HG03108 (cell line): ENCODE measurements at regions not wholly inside any gene's neighbourhood (a gene's known extent, or its start where the extent isn't known, plus 50 kb on each side); places are given as distances from the start of the nearest gene placed in this dataset.
"Not testable (repeated sequence)": the region's sequence is repeated elsewhere in the genome, so short reads cannot be mapped to it uniquely, and the experiment has no call there.

Source experiments
- ATAC-seq: cut with Tn5 transposase; IDR thresholded peaks from one replicate; pipeline ENCODE4 v1.9.1; 2021; ENCODE audit warnings: moderate library complexity; ENCODE audit not compliant: unreplicated experiment

DNA sequence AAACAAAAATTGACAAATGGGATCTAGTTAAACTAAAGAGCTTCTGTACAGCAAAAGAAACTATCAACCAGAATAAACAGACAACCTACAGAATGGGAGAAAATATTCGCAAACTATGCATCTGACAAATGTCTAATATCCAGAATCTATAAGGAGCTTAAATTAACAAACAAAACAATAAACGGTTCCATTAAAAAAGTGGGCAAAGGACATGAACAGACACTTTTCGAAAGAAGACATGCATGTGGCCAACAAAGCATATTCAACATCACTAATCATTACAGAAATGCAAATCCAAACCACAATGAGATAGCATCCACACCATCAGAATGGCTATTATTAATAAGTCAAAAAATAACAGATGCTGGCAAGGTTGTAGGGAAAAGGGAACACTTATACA lies 50.5 kb upstream of the MED13L start:
- ATAC-seq: not testable (repeated sequence)

DNA sequence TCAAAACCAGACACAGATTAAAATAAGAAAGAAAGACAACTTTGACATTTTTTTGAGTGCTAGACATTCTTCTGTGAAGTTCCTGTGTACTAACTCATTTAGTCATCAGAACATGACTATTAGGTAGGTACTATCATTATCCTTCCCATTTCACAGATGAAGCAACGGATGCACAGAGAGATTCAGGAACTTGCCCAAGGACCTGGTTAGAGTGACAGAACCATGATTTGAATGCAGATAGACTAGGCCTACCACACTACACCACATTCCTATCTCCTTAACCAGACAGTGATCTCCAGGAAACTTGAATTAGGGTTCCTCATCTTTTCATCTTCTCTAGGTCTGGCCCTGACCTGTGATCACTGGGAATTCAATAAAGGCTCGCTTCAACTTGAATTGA lies 54.4 kb upstream of the MED13L start:
- ATAC-seq: no peak

GRCh38 chr12:116332705-116333380 lies 55.4 kb upstream of the MED13L start:
- no peak for ATAC-seq

GRCh38 chr12:116333402-116333801 lies 55.9 kb upstream of the MED13L start:
- ATAC-seq: no peak

GRCh38 chr12:116336542-116337065 lies 59.1 kb upstream of the MED13L start:
- ATAC-seq: peak; percentile 78

DNA sequence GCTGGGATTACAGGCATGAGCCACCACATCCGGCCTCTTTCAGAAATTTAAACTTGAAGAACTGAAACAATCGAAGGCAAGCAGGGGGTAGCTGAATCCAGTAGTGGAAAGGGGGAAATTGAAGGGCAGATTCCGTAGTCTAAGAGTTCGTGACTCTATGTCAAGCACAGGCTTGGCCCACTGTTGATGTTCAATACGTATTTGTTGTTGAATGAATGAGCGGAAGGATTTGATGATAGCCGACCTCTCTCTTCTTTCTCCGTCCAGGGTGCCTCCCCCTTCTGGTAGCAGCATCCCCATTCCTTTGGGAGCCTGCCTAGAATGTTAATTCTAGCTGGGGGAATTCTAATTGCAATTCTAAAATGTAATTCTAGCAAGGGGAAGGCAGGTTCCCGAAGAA lies 59.8 kb upstream of the MED13L start:
- ATAC-seq: no peak

- ATAC-seq: no peak
Observed at GRCh38 chr12:116338064-116338846, 60.8 kb upstream of the MED13L start.

GRCh38 chr12:116339062-116339461 lies 61.6 kb upstream of the MED13L start:
- no peak for ATAC-seq

GRCh38 chr12:116339800-116340371 lies 62.4 kb upstream of the MED13L start:
- ATAC-seq: no peak

DNA sequence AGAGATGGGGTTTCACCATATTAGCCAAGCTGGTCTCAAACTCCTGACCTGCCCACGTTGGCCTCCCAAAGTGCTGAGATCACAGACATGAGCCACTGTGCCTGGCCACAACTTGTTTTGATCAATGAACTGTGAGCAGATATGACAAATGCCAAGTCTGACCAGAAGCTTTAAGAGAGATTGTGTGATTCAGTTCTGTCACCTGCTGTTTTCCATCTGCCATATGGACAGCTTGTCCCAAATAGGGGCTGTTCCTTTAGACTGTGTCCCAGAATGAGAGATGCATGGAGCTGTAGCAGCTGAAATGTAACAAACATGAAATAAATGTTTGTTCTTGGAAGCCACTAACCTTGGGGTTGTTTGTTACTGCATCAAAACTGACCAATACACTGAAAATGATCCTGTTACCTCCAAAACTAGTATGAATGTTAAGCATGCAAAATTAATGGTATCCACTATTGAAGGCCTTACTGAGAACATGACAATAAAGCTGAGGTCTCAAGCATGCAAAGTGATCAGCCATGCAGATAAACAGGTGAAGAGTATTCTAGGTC lies 65.9 kb upstream of the MED13L start:
- ATAC-seq: no peak

GRCh38 chr12:116346222-116346621 lies 68.7 kb upstream of the MED13L start:
- no peak for ATAC-seq

DNA sequence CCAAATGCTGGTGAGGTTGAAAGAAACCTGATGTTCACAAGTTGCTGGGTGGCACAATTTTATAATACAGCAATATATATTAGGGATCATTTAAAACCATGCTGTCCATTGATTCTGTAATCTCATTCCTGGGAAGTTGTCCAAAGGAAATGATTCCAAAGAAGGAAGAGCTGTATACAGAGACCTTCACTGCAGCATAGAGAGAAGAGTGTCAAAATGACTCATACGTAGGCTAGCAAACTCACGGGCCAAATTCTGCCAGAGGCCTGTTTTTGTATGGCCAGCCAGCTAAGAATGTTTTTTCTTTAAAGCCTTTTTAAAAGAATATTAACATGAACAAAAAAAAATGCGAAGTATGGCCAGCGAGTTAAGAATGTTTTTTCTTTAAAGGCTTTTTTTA lies 69.2 kb upstream of the MED13L start:
- ATAC-seq: no peak

- no peak for ATAC-seq
Observed at GRCh38 chr12:116347265-116347664, 69.8 kb upstream of the MED13L start.

- no peak for ATAC-seq
Observed at GRCh38 chr12:116352315-116352835, 74.9 kb upstream of the MED13L start.

DNA sequence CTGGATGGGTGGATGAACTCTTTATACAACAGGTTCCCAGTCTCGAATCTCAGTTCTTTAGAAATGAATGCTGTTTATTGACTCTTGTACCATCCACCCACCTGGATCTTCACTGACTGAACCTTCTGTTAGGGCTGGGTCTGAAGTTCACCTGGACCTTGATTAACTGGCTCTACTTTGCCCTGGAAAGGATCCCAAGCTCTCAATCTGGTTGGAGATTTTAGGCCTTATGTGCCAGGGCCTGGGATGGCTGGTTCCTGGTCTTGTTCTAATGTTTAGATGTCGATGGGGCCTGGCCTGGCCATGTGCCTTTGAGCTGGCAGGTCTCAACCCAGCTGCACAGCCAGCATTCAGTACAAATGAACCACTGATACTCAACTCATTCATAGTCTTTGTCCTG lies 76.5 kb upstream of the MED13L start:
- no peak for ATAC-seq

- no peak for ATAC-seq
Observed at GRCh38 chr12:116354534-116354933, 77.0 kb upstream of the MED13L start.

DNA sequence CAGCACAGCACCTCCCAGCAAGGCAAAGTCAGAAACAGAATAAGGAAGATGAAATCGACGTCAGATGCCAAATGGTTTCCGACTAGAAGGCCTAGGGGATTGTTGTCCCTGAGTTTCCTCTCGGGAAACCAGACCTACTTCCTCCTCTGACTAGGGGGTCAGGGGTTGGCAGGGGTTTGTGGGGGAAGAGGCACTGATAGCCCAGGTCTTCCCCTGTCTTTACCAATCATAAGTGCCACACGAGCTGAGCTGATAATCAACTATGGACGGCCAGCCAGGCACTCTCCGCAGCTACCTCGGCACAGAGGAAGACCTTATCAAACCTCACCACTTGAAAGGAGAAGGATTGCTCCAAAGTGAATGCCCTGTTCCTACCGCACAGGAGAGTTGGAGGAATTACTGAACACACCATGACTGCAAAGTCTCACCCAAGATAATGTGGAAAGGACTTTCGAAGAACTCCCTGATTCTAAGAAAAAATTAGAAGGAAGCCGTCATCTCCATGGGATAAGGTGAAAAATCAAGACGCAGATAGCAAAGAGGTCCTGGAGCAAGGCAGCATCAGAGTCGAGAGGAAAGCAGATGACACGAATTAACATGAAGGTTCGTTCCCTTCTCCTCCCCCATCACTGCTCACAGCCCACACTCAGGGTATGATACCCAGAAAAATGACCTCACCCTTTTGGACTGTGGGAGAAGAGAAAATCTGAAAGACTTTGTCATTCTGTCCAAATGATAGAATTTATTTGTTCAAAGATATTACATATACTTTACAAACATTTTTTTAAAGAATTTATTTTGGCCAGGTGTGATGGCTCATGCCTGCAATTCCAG lies 77.7 kb upstream of the MED13L start:
- ATAC-seq: no peak

DNA sequence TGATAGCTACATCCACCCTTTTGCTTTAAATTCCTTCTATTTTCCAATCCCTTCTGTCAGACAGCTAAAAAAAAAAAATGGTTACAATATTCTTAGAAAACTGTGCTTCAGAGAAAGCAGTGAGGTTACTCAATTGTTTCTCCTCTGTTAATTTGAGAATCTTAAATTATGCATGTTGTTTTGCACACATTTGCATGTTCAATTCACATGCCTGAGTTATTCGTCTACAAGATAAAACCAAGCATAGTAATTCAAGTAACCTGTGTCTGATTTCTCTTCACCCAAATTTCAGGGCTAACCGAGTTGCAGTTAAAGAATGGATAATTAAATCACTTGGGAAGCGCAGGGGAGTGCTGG lies 81.0 kb upstream of the MED13L start:
- ATAC-seq: no peak

DNA sequence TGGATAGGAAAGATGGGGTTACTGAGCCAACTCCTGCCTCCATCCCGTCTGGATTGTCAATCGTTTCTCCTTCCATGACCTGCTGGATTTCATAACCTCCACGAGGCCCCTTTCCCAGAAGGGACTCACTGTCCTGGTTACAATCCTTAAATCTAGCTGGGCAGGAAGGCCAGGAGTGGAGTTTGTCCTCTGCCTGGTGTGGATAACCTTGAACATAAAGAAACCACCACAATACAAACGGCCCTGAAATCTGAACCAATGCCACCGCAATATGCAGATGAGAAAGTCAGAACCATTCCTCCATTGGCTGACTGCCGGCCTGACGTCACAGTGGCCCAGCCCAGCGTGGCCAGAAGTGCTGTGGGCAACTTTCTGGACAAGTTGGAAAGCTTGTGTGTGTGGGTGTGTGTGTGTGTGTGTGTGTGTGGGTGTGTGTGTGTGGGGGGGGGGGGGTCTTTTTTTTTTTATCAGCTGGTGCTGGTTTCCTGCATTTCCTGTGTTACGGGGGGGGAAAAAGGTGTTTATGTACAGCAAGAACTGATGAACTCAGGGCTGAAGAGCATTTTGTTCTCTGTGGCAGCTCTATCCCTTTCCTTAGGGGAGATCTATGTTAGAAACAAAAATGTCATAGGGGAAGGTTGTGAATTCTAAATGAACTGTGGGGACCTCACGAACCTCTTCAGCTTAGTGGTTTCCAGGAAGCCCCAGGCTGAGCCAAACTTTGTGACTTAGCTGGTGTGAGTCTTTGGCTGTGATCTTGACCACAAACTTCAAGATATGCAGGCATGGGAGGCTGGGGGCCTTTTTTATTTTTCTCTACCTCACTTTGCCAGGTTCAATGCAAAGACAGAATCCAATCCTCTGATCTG lies 81.6 kb upstream of the MED13L start:
- ATAC-seq: peak; percentile 88
